ENCODE measurements at regions not wholly inside any gene's neighbourhood (a gene's known extent, or its start where the extent isn't known, plus 50 kb on each side); places are given as distances from the start of the nearest gene placed in this dataset.

DNA sequence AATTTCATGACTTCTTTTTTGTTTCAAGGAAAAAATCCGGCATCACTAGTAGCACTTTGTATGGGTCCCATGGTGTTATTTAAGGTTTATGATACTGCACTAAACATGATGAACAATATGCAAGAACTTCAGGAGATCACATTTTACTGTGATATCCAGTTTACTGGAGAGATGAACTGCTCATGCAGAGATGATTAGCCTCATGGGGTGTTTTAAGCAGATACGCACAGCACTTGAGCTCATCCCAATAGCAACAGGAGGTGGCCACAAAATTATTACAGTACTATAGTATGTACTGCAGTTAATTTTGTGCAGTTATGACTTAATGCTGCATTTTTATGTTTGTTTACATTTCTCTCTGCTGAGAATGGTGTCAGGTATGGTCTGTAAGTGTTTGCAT lies 303.7 kb upstream of the PCDH15 start:
- DNase-seq = no peak

DNA sequence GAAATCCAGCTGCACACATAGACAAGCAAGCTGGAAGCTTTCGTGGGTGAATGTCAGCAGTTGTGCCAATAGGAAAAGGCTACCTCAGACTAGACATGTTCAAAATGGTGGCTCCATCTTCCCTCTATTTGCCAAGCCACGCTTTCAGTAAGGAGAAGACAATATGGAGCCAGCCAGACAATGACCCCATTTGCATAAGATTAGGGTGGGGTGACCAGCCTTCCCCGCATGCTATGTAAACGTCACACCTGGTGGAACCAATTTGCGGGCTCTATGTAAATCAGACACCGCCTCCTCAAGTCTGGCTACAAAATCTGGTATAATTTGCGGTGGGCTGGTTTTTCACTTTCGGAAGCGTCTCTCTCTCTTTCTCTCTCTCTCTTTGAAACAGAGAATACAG lies 297.4 kb upstream of the PCDH15 start:
- no peak for DNase-seq

DNA sequence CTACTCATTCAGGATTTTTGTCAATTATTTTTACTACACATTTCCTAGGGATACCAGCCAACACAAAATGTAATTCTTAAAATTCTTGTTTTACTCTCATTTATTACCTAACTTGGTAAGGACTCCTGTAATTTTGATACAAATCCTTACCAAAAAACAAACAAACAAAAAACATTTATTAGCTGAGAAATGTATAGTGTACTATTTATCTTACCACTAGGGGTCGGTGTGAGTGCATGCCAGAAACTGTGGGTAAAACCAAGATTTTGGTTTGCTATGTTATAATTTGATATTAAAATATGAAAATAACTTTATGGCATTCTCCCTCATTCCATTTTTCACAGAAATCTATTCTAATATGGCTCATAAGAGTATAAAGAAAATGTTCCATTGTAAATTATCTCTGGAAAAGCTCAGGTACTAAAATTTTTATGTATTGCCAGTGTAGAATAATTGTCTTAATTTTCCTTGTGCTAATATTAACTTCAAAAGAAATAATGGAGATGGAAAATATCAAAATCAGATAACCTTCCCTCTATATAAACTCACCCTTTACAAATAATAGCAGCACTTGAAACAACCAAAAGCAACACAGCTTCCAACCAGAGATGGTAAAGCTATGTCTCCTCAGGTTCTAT lies 290.8 kb upstream of the PCDH15 start:
- peak; percentile 2 to 38 (median 8) for DNase-seq

DNA sequence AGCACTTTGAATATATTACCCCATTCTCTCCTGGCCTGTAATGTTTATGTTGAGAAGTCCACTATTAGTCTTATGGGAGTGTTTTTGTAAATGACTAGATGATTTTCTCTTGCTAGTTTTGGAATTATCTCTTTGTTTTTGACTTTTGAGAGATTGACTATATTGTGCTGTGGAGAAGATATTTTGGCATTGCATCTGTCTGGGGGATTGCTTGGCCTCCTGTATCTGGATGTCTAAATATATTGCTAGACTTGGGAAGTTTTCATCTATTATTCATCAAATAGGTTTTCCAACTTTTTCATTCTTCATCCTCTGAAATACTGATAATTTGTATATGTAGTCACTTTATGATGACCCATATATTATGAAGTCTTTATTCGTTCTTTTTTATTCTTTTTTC lies 277.1 kb upstream of the PCDH15 start:
- DNase-seq = no peak

DNA sequence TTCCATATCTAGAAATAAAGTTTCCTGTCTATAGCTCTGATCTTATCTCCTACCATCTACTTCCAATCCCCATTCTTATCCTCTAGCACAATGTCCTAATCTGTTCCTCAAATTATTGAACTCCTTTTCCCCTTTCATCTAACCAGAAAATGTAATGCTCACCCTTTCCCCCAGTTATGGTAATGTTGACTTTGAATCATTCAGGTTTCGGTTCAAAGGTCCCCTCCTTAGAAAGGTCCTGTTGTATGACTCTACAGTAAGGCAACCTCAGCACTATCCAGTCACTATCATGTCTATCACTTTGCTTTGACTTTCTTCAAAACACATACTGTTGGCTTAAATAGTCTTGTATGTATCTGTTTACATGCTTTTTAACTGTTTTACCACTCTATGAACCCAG lies 264.2 kb upstream of the PCDH15 start:
- DNase-seq = no peak

DNA sequence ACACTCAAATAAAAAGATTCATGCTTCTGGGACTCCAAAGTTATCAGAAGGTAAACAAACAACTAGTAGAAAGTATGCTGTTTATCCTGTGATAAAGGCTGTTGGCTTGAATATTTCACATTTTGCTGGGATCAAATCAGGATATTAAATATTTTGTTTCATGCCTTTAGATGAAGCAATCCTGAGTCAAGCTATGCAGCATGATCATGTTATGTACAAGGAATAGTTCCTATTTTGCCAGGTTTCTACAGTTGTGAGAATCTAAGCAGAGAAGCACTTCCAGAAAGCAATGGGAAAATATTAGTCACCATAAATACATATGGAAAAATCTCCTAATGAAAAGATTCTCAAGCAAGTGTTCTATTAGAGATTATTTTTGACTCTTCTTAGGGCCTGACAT lies 262.8 kb upstream of the PCDH15 start:
- DNase-seq = no peak

DNA sequence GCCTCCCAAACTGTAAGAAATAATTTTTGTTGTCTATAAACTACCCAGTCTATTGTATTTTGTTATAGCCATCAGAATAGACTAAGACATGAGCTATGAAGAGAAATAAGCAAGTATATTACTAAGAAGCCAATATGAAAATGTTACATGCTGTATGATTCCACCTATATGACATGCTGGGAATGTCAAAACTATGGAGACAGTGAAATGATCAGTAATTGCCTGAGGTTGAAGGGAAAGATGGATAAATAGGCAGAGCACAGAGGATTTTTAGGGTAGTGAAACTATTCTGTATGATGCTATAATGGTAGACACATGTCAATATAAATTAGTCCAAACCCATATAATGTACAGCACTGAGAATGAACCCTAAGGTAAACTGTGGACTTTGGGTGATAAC lies 261.3 kb upstream of the PCDH15 start:
- no peak for DNase-seq

DNA sequence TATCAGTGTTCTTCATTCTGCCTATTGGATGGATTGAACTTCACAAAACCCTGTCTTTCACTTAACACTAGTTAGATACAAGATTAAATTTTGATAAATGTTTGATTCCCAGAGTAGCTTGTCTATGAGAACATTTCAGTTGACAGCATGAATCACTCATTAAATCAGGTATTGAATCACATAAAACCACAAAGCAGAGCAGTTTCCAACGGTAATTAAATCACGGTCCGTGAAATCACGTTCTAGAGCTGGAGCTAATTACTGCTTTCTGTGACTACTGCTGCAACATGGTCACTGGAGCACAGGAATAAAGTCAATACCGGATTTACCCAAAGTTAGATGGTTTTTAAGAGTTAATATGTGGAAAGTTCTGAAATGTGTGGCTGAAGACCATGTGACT lies 257.8 kb upstream of the PCDH15 start:
- no peak for DNase-seq

DNA sequence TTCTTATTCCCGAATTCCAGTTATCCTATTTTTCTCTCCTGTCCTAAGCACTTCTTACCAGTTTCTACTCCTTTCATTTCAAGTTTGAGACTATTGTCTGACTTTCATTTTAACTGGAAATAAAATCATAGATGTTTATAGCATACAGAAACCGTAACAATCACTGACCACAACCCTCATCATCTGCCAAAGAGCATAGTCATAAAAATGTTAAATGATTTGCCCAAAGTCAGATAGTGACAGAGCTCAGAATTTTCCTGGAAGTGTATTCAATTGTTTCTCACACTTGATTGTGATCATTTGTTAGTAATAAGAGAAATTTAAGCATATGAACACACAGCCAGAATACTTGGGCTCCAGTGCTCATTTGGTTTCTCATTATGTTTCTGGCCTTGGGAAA lies 250.5 kb upstream of the PCDH15 start:
- DNase-seq = no peak

DNA sequence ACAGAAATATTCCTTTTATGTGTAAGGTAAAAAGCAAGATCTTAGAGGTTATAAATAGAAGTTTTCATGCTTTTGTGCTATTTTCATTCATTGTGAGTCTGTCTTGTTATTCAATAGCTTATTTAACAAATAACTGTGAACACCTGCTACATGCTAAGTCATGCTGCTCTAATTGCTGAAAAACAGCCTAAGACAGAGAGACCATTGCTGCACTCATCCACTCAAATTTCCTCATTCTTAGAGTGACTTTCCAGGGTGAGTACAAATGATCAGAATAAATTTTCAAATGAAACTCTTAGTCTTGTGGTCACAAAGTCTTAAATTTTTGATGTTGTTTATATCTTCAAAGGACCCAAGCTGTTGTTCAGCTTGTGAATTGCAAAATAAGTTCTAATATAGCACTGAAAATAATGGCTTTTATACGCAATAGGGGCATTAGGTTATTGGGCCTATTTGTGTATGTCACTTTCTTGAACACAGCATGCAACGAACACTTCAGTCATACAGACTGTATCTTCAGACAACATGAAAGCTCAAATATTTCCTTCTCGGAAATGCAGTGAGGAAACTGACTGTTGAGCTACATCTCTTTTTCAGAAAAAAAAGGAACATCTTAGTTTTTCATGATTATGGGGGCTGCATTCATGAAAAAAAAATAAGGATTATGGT lies 247.9 kb upstream of the PCDH15 start:
- no peak for DNase-seq

DNA sequence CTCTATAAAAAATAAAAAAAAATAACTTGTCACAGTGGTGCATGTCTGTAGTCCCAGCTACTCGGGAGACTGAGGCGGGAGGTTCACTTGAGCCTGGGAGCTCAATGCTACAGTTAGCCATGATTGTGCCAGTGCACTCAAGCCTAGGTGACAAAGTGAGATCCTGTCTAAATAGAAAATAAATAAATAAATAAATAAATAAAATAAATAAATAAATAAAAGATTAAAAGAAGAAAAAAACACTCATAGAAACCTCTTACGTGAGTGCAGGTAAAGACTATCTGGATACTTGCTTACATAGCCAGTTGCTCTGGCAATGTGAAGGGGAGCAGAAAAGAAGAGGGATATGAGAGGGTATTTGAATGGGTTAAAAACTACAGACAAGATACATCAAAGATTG lies 242.5 kb upstream of the PCDH15 start:
- DNase-seq = no peak

DNA sequence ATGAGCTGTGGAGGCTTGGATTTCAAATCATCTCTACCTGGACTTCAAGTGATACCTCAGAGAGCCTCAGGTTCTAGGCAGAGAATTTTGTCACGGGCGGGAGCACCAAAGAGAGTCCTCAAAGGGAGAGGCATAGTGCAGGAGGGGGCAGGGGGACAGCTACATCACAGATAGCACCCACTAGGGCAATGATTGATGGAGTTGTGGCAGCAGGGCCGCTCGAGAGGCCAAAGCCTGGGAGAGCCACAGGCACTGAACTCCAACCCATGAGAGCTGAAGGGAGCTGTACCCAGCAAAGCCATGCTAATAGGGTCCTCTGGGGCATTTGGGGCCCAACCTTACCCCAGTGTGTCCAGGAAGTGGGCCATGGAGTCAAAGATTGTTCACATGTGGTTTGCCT lies 232.0 kb upstream of the PCDH15 start:
- no peak for DNase-seq

DNA sequence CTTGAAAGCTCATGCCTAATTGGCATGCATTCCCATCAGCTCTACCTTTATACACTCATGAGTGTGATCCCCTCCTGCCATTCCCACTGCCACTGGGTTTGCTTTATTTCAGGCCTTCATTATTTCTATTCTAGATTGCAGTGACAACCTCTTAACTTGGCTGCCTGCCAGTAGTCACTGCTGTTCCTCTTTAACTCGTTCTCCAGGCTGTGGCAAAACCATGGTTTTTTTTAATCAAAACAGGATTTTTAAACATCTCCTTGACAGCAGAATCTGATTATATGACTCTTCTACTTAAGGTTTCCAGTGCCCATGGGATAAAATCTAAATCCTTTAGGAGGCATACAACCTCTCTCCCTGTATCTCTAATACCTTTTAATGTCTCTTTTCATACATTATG lies 223.7 kb upstream of the PCDH15 start:
- peak; percentile 6 to 52 (median 34) for DNase-seq

DNA sequence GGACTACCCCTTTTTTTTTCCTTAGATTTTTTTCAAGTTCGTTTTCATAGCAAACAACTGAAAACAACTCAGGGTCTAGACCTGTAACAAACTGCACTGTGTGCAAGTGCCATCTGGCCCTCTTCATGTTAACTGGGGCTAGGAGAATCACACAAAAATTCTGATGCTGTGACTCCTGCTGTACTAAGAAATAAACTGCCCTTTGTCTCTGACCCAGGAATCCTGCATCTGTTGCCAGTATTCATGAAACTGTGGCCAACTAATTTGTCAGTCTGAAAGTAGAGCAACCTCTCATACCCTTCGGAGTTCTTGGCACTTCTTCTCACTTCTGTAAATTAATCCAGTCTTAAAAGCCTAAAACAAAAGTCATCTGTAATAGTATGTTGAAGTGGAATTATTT lies 218.4 kb upstream of the PCDH15 start:
- DNase-seq = no peak

DNA sequence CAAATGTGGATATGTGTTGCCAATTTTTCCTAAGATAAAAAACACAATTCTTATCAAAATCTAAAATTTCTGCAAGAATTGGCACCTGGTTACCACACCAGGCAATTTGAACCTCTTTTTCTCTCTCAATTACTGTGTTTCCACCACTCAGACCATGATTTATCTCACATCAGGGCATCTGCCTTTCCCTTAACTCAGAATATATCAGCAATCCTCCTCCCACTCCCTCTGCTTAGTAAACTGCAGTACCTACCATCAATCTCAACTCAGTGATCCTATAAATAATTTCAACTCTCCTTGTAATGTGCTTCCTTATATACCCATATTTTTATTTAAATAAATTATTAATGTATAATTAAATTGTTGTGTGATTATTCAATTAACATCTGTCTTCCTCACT lies 212.3 kb upstream of the PCDH15 start:
- DNase-seq = no peak

DNA sequence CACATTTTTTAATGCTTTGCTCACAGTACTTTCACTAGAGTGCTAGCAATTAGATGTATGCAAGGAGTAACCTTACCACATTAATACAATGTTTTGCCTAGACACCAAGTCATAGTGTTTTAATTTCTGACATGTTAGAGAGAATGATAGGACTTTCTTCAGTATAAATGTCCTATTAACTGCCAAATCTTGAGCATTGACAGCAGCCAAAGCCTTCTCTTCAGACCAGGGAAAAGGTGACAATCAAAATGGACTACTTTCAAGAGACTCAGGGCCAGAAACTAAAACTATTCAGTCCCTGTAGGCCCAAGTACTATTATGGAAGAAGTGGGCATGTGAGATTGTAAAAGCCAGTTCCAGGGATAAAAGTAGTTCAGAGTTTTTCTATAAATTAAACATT lies 201.4 kb upstream of the PCDH15 start:
- DNase-seq = no peak

DNA sequence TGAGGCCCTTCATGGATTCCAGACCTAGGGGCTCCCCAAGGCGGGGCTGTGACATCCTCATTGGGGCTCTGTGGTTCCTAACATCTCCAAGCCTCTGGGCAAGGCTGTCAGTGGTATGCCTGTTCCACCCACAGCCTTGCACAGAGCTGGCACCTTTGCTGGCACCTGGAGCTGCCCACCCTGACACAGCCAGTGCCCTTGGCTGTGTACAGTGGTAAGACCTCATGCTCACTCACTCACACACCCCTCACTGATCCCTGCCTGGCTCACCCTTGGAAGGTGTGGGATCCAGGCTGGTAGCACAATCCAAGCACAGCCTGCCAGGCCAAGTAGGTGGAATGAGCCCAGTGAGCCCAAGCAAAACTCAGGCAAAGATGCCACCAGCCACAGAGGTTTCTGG lies 200.4 kb upstream of the PCDH15 start:
- DNase-seq = no peak

DNA sequence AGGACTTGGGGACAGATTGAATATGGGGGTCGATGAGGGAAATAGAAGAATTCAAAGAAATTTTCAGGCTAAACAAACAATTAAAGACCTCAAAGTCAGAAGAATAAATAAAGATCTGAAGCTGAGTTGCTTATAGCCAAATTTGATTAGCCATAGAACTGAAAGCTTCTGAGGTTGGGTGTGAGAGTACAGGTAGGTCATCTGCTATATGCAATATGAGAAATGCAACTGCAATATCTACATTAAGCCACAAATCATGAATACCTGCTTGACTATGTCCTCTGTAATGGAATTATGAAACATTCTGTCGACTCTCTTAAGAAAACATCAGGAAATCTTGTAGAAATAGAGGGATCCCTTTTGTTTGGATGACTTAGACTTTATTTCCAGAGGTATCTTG lies 192.1 kb upstream of the PCDH15 start:
- DNase-seq = no peak

DNA sequence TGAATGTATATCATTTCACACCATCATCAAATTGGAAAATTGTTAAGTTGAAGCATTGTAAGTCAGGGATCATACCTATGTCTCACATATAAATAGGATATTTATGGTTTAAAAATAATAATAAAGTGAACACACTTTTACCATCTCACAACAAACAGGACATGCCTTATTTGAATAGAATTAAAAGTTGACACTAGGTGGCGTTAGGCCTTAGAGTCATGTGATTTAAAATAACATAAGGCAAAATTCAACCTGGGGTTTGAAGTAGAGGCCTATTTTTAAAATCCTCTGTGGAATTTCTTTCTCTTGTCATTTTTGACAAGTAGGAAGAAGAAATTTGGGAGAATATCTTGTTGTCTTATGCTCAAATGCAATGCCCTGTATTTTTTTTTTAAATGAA lies 184.7 kb upstream of the PCDH15 start:
- DNase-seq = peak in 2 of 4 experiments; percentile 27 to 35

DNA sequence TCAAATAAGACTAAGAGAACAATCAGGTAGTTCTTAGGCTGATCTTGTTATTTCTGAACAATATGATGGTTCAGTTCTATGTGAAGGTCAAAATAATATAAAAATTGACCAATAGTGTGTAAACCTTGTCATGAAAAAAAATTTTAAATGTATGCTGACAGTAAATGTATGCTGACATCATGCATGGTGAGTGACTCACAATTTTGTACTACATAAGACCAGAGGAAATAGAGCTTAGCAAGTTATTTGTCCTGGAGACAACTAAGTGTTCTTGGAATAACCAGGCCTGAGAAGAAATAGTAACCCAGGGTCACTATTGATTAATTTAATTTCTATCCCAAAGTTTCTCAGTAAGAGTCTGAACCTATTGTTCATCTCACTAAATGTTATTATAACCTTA lies 182.2 kb upstream of the PCDH15 start:
- no peak for DNase-seq

DNA sequence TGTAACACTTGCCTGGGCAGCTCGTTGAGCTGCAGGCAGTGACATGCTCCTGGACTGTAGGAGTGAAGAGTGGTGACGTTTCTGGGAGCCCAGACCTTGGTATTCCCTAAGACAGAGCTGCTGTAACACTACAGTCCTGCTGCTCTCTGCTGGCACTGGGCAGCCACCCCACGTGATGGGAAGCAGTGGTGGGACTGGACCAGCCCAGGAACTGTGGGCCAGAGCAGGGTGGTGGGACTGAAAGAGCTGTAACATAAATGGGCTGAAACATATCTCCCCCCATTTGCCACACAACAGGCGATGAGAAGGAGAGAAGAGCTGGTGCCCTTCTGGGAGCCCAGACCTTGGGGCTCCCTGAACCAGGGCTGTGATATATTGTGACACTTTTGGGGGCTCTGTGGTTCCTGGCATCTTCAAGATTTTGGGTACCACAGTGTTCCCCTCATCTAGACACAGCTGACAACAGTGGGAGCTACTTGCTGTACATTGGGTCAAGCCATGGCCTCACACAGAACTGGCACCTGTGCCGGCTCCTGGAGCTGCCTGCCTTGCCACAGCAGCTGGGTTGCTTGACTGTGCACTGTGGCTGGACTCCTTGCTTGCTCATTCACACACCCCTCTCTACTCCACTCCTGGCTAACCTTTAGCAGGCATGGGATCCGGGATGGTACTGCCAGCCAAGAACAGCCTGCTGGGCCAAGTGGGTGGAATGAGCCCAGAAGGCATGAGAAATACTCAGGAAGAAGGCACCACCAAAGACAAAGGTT lies 161.3 kb upstream of the PCDH15 start:
- no peak for DNase-seq

DNA sequence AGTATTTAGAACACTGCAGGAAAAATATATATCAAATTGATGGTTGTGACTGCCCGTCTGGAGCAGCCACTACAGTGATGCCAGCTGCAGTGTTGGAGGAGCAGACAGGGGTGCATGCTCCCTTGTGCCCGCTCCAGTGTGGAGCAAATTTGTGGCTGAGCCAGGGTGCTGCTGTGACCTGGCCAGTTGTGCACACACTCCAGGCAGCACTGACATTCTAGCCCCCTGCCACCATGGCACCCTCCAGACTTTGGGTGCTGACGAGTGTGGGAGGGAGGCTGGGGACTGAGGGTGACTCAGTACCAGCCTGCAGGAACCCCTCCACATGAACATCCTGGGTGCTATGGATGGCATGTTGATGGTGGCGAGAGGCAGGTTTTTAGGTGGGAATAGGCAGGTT lies 160.0 kb upstream of the PCDH15 start:
- no peak for DNase-seq

DNA sequence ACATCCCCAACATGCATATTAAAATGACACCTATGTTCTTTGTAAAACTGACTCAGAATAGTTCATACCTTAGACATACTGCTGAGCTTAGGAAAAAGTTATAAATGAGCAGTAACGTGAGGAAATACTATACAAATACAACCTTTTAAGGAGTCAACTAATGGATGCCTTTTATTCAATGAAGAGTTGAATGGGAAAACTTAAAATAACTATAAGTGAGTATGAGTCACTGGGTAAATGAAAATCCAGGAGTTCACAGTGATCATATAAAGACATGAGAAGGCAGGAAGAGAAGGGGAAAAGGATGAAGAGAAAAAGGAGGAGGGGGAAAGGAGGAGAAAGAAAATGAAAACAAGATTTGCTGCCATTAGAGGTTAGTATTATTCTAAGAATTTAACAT lies 157.8 kb upstream of the PCDH15 start:
- DNase-seq = no peak

DNA sequence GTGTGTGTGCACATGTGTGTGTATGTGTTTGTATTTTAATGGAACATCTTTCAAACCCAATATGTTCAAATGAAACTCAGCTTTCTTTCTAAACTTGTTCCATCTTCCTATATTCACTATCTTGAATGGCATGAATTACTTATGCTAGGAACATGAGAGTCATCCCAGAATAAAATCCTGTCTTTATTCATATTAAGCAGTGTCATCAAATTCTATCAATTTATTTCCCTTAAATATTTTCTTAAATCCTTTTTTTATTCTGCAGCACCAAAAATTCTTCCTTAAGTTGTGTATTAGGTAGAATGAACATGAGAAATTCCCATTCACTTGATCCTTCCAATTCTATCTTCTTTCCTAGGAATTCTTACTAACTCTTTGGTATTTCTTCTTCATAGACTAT lies 146.6 kb upstream of the PCDH15 start:
- no peak for DNase-seq

All from suppressor macrophage (primary cell).